ENCODE measurements at regions not wholly inside any gene's neighbourhood (a gene's known extent, or its start where the extent isn't known, plus 50 kb on each side); places are given as distances from the start of the nearest gene placed in this dataset.

- no peak for ATAC-seq
- peaks cover 6 to 57% (median 18%) of the 10 kb centered on the region in 5 donors for H3K27me3 Mint-ChIP-seq
- peaks cover 0 to 6% (median 2%) of the 10 kb centered on the region in 9 donors for H3K9me3 Mint-ChIP-seq
- no peak for DNase-seq
- H3K27ac Mint-ChIP-seq, result no peak overlapping the region
- POLR2A ChIA-PET, result no interaction called here
- H3K4me1 Mint-ChIP-seq, result no peaks in the 10 kb centered on the region
- H3K36me3 Mint-ChIP-seq, result no peaks in the 10 kb centered on the region
- no peak overlapping the region for H3K4me3 Mint-ChIP-seq
Measured at GRCh38 chr6:90917376-90917775, 330.5 kb upstream of the MAP3K7 start.

- H3K4me1 Mint-ChIP-seq, result no peaks in the 10 kb centered on the region
- no peak for DNase-seq
- H3K27ac Mint-ChIP-seq, result no peak overlapping the region
- POLR2A ChIA-PET, result no interaction called here
- H3K36me3 Mint-ChIP-seq, result no peaks in the 10 kb centered on the region
- no peak for ATAC-seq
- H3K4me3 Mint-ChIP-seq, result no peak overlapping the region
- H3K27me3 Mint-ChIP-seq, result peaks cover 6 to 57% (median 18%) of the 10 kb centered on the region in 5 donors
- H3K9me3 Mint-ChIP-seq, result peaks cover 0 to 6% (median 2%) of the 10 kb centered on the region in 9 donors
Measured at GRCh38 chr6:90916968-90917367, 330.1 kb upstream of the MAP3K7 start.

GRCh38 chr6:90915224-90915915 is 328.5 kb upstream of the MAP3K7 start:
- ATAC-seq, result no peak
- Mint-ChIP-seq H3K27ac (no peak overlapping the region), H3K36me3 (no peaks in the 10 kb centered on the region), H3K27me3 (peaks cover 9 to 57% (median 18%) of the 10 kb centered on the region in 5 donors), H3K4me3 (no peak overlapping the region), H3K4me1 (no peaks in the 10 kb centered on the region), H3K9me3 (peaks cover 0 to 6% (median 2%) of the 10 kb centered on the region in 9 donors)
- no peak for DNase-seq
- POLR2A ChIA-PET, result no interaction called here

GRCh38 chr6:90914312-90914711 is 327.4 kb upstream of the MAP3K7 start:
- POLR2A ChIA-PET, result no interaction called here
- ATAC-seq (no peak), DNase-seq (no peak)
- Mint-ChIP-seq H3K9me3 (peaks cover 0 to 6% (median 2%) of the 10 kb centered on the region in 9 donors), H3K4me3 (no peak overlapping the region), H3K36me3 (no peaks in the 10 kb centered on the region), H3K27ac (no peak overlapping the region), H3K4me1 (no peaks in the 10 kb centered on the region), H3K27me3 (peaks cover 11 to 47% (median 16%) of the 10 kb centered on the region in 5 donors)

GRCh38 chr6:90913266-90913960 is 326.5 kb upstream of the MAP3K7 start:
- DNase-seq (no peak), ATAC-seq (no peak)
- Mint-ChIP-seq H3K4me3 (no peak overlapping the region), H3K36me3 (no peaks in the 10 kb centered on the region), H3K4me1 (no peaks in the 10 kb centered on the region), H3K27ac (no peak overlapping the region), H3K27me3 (peaks cover 11 to 43% (median 16%) of the 10 kb centered on the region in 5 donors), H3K9me3 (peaks cover 0 to 6% (median 2%) of the 10 kb centered on the region in 9 donors)
- POLR2A ChIA-PET, result no interaction called here

GRCh38 chr6:90911642-90912041 is 324.8 kb upstream of the MAP3K7 start:
- H3K9me3 Mint-ChIP-seq, result peaks cover 0 to 6% (median 2%) of the 10 kb centered on the region in 9 donors
- ATAC-seq (no peak), DNase-seq (no peak)
- H3K4me3 Mint-ChIP-seq, result no peak overlapping the region
- H3K4me1 Mint-ChIP-seq, result no peaks in the 10 kb centered on the region
- peaks cover 7 to 31% (median 12%) of the 10 kb centered on the region in 5 donors for H3K27me3 Mint-ChIP-seq
- POLR2A ChIA-PET, result no interaction called here
- H3K27ac Mint-ChIP-seq, result no peak overlapping the region
- H3K36me3 Mint-ChIP-seq, result no peaks in the 10 kb centered on the region

GRCh38 chr6:90910893-90911292 is 324.0 kb upstream of the MAP3K7 start:
- DNase-seq (no peak), ATAC-seq (no peak)
- H3K4me3 Mint-ChIP-seq, result no peak overlapping the region
- peaks cover 7 to 24% (median 11%) of the 10 kb centered on the region in 5 donors for H3K27me3 Mint-ChIP-seq
- no peak overlapping the region for H3K27ac Mint-ChIP-seq
- POLR2A ChIA-PET, result no interaction called here
- H3K4me1 Mint-ChIP-seq, result no peaks in the 10 kb centered on the region
- H3K9me3 Mint-ChIP-seq, result peaks cover 0 to 6% (median 2%) of the 10 kb centered on the region in 9 donors
- no peaks in the 10 kb centered on the region for H3K36me3 Mint-ChIP-seq

- ATAC-seq (no peak), DNase-seq (no peak)
- no peak overlapping the region for H3K4me3 Mint-ChIP-seq
- H3K9me3 Mint-ChIP-seq, result peaks cover 0 to 6% (median 0%) of the 10 kb centered on the region in 9 donors
- H3K4me1 Mint-ChIP-seq, result no peaks in the 10 kb centered on the region
- peaks cover 0 to 6% (median 1%) of the 10 kb centered on the region in 5 donors for H3K27me3 Mint-ChIP-seq
- no peak overlapping the region for H3K27ac Mint-ChIP-seq
- POLR2A ChIA-PET, result no interaction called here
- H3K36me3 Mint-ChIP-seq, result no peaks in the 10 kb centered on the region
Measured at GRCh38 chr6:90907931-90908655, 321.2 kb upstream of the MAP3K7 start.

- Mint-ChIP-seq H3K27ac (no peak overlapping the region), H3K9me3 (peaks cover 0 to 6% (median 0%) of the 10 kb centered on the region in 9 donors), H3K4me1 (no peaks in the 10 kb centered on the region), H3K27me3 (peaks cover 0 to 4% (median 1%) of the 10 kb centered on the region in 5 donors), H3K4me3 (no peak overlapping the region), H3K36me3 (no peaks in the 10 kb centered on the region)
- ATAC-seq (no peak), DNase-seq (no peak)
- POLR2A ChIA-PET, result no interaction called here
Measured at GRCh38 chr6:90905351-90905750, 318.5 kb upstream of the MAP3K7 start.

- H3K4me3 Mint-ChIP-seq, result no peak overlapping the region
- H3K27ac Mint-ChIP-seq, result no peak overlapping the region
- POLR2A ChIA-PET, result no interaction called here
- no peak for DNase-seq
- no peak for ATAC-seq
- no peaks in the 10 kb centered on the region for H3K4me1 Mint-ChIP-seq
- peaks cover 0 to 11% (median 8%) of the 10 kb centered on the region in 5 donors for H3K27me3 Mint-ChIP-seq
- peaks cover 0 to 6% (median 0%) of the 10 kb centered on the region in 9 donors for H3K9me3 Mint-ChIP-seq
- peaks cover 0 to 2% (median 0%) of the 10 kb centered on the region in 3 donors for H3K36me3 Mint-ChIP-seq
Measured at GRCh38 chr6:90900034-90900433, 313.2 kb upstream of the MAP3K7 start.

- POLR2A ChIA-PET, result no interaction called here
- no peak overlapping the region for H3K4me3 Mint-ChIP-seq
Measured at GRCh38 chr6:90898763-90899162, 311.9 kb upstream of the MAP3K7 start.

GRCh38 chr6:90896075-90896547 is 309.2 kb upstream of the MAP3K7 start:
- peaks cover 2 to 19% (median 8%) of the 10 kb centered on the region in 5 donors for H3K27me3 Mint-ChIP-seq
- no peak overlapping the region for H3K4me3 Mint-ChIP-seq
- H3K36me3 Mint-ChIP-seq, result peaks cover 0 to 2% (median 0%) of the 10 kb centered on the region in 3 donors
- POLR2A ChIA-PET, result no interaction called here
- no peak overlapping the region for H3K27ac Mint-ChIP-seq
- H3K4me1 Mint-ChIP-seq, result no peaks in the 10 kb centered on the region
- DNase-seq, result no peak
- peaks cover 0 to 2% (median 0%) of the 10 kb centered on the region in 9 donors for H3K9me3 Mint-ChIP-seq
- no peak for ATAC-seq

More at GRCh38 chr6:90898763-90899162, 311.9 kb upstream of the MAP3K7 start:
- Mint-ChIP-seq H3K4me1 (no peaks in the 10 kb centered on the region), H3K36me3 (peaks cover 0 to 2% (median 0%) of the 10 kb centered on the region in 3 donors), H3K27me3 (peaks cover 2 to 15% (median 8%) of the 10 kb centered on the region in 5 donors), H3K27ac (no peak overlapping the region), H3K9me3 (peaks cover 0 to 2% (median 0%) of the 10 kb centered on the region in 9 donors)
- no peak for ATAC-seq
- DNase-seq, result no peak

Measured in naive thymus-derived CD8-positive, alpha-beta T cell (primary cell).